ENCODE measurements at regions not wholly inside any gene's neighbourhood (a gene's known extent, or its start where the extent isn't known, plus 50 kb on each side); places are given as distances from the start of the nearest gene placed in this dataset.

DNA sequence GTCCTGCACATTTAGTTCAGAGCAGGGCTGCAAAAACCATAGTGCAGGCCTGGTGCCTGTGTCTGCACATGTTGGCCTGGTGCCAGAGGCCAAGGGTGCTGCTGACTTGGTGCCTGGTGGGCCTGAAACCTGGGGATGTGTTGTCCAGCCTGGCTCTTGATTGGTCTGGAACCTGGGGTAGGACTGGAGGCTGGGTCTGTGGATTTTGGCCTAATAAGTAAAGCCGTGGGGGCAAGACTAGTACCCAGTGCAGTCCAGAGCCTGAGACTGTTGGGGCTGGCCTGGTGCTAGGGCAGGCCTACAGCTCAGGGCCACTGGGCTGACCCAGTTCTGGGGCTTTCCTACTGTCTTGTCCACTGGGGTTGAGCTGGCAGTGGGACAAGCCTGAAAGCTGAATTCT, 817.9 kb downstream of the DNAJB9 start:
- H3K4me1 ChIP-seq: no peaks in the 10 kb centered on the region
- TF ChIP-seq, protein P1, sequence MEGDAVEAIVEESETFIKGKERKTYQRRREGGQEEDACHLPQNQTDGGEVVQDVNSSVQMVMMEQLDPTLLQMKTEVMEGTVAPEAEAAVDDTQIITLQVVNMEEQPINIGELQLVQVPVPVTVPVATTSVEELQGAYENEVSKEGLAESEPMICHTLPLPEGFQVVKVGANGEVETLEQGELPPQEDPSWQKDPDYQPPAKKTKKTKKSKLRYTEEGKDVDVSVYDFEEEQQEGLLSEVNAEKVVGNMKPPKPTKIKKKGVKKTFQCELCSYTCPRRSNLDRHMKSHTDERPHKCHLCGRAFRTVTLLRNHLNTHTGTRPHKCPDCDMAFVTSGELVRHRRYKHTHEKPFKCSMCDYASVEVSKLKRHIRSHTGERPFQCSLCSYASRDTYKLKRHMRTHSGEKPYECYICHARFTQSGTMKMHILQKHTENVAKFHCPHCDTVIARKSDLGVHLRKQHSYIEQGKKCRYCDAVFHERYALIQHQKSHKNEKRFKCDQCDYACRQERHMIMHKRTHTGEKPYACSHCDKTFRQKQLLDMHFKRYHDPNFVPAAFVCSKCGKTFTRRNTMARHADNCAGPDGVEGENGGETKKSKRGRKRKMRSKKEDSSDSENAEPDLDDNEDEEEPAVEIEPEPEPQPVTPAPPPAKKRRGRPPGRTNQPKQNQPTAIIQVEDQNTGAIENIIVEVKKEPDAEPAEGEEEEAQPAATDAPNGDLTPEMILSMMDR (IDR thresholded peaks at IDR 0.05): no peak
- no peak for TF ChIP-seq POLR2A (IDR thresholded peaks at IDR 0.05)
- H3K27ac ChIP-seq: no peak overlapping the region
- no peak for DNase-seq
- no peaks in the 10 kb centered on the region for H3K27me3 ChIP-seq
- no peaks in the 10 kb centered on the region for H3K9me3 ChIP-seq
- intact Hi-C loops (cut with DNase I; ENCODE audit: low total_unique reads): no loop called here
- H3K36me3 ChIP-seq: no peaks in the 10 kb centered on the region
- no peak overlapping the region for H3K4me3 ChIP-seq

DNA sequence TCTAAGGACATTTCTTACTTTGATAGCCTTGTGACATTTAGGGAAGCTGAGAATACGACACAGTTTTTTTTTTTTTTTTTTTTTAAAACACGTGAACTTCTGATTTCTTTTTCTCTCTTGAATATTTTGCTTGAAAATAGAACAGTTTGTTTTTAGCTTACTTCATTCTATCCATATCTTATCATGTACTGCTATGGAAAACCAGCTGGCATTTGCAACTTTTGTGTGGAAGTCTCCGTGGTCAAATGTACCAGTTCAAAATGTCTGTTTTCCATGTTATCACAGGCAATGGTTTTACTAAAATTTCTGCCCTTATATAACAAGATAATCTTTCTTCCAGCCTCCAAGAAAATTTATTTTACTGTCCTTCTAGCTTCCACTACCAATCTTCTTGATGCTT, 821.6 kb downstream of the DNAJB9 start:
- no peaks in the 10 kb centered on the region for H3K9me3 ChIP-seq
- TF ChIP-seq, protein P1 (IDR thresholded peaks at IDR 0.05): no peak
- no peak for TF ChIP-seq POLR2A (IDR thresholded peaks at IDR 0.05)
- DNase-seq: no peak
- intact Hi-C loops (cut with DNase I; ENCODE audit: low total_unique reads): no loop called here
- H3K36me3 ChIP-seq: no peaks in the 10 kb centered on the region
- H3K27me3 ChIP-seq: no peaks in the 10 kb centered on the region
- no peaks in the 10 kb centered on the region for H3K4me1 ChIP-seq
- no peak overlapping the region for H3K27ac ChIP-seq
- H3K4me3 ChIP-seq: no peak overlapping the region

DNA sequence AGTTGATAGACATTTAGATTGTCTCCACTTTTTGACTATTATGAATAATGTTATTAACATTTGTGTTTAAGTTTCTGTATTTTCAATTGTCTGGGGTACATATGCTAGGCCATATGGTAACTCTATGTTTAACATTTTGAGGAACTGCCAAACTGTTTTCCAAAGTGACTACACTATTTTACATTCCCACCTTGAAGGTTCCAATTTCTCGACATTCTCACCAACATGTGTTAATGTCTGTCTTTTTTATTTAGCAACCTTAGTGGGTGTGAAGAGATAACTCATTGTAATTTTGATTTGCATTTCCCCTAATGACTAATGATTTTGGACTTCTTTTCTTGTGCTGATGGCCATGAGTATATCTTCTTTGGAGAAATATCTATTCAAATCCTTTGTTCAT, 832.4 kb downstream of the DNAJB9 start:
- intact Hi-C loops (cut with DNase I; ENCODE audit: low total_unique reads): no loop called here
- no peaks in the 10 kb centered on the region for H3K36me3 ChIP-seq
- no peak overlapping the region for H3K27ac ChIP-seq
- no peaks in the 10 kb centered on the region for H3K9me3 ChIP-seq
- TF ChIP-seq, protein P1 (IDR thresholded peaks at IDR 0.05): no peak
- TF ChIP-seq POLR2A (IDR thresholded peaks at IDR 0.05): no peak
- H3K27me3 ChIP-seq: no peaks in the 10 kb centered on the region
- H3K4me3 ChIP-seq: no peak overlapping the region
- DNase-seq: no peak
- H3K4me1 ChIP-seq: no peaks in the 10 kb centered on the region

DNA sequence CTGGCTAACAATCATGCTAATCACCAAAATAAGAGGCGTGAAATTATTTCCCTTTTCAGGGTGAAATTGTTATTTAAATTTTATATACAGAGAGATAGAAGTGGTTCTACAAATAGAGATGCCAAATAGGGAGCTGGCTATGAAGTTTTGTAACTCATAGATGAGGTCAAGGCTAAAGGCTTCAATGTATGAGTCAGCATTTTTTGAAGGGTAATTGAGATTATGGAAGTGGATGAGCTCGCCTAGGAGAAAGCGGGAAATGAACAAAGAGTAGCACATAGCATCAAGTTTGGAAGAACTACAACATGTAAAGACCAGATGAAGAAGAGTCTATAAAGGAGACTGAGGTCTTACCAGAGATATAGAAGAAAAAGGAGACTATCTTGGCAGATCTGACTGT, 838.1 kb downstream of the DNAJB9 start:
- H3K36me3 ChIP-seq: no peaks in the 10 kb centered on the region
- H3K4me1 ChIP-seq: no peaks in the 10 kb centered on the region
- no peaks in the 10 kb centered on the region for H3K27me3 ChIP-seq
- no peak overlapping the region for H3K27ac ChIP-seq
- no peak overlapping the region for H3K4me3 ChIP-seq
- no peak for DNase-seq
- no peak for TF ChIP-seq POLR2A (IDR thresholded peaks at IDR 0.05)
- TF ChIP-seq, protein P1 (IDR thresholded peaks at IDR 0.05): no peak
- H3K9me3 ChIP-seq: no peaks in the 10 kb centered on the region
- intact Hi-C loops (cut with DNase I; ENCODE audit: low total_unique reads): no loop called here

DNA sequence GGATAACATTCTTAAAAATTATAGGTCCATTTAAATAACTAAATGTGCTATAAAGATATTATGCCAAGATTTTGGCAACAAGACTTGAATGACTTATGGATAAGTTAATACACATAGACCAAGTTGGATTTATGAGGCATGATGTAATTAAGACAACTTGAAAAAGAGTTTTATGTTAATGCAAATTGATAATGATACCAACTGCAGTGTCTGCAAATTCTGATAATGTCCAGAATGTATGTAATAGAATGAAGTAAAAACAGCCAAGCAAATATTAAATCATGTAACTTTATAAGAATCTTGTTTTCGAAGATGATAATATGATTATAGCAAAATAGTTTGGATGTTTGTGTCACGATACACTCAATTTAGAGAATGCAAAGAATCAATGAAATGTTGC, 868.3 kb downstream of the DNAJB9 start:
- TF ChIP-seq POLR2A (IDR thresholded peaks at IDR 0.05): no peak
- TF ChIP-seq, protein P1 (IDR thresholded peaks at IDR 0.05): no peak

More for the DNA sequence above, 868.3 kb downstream of the DNAJB9 start:
- H3K4me3 ChIP-seq: no peak overlapping the region
- H3K27ac ChIP-seq: no peak overlapping the region
- H3K36me3 ChIP-seq: no peaks in the 10 kb centered on the region
- no peaks in the 10 kb centered on the region for H3K9me3 ChIP-seq
- H3K4me1 ChIP-seq: no peaks in the 10 kb centered on the region
- no peaks in the 10 kb centered on the region for H3K27me3 ChIP-seq
- no peak for DNase-seq
- intact Hi-C loops (cut with DNase I; ENCODE audit: low total_unique reads): no loop called here

All from uterus (tissue), 3 donors.